GM23338 (cell line): ENCODE measurements at regions not wholly inside any gene's neighbourhood (a gene's known extent, or its start where the extent isn't known, plus 50 kb on each side); places are given as distances from the start of the nearest gene placed in this dataset.
A peak's percentile ranks its signal among the peaks of the same experiment; 100 is the strongest.

Experiments
- ATAC-seq: fragments of 200-7000 bp; cut with Tn5 transposase; 3 replicates; pipeline ENCODE4 v1.9.1; 2020
- DNase-seq: peaks from one replicate; pipeline ENCODE4 v3.0.0-alpha.2; 2015; ENCODE audit warnings: low spot score
- H2AFZ ChIP-seq: fragments of 200-600 bp; sonication (generic); 2 replicates; pipeline ENCODE4 v1.8.0; 2016; ENCODE audit warnings: antibody characterized with exemption, mild to moderate bottlenecking, moderate library complexity
- H3F3A ChIP-seq: fragments of 200-600 bp; sonication (generic); replicated peaks from 2 replicates; pipeline ENCODE4 v1.8.0; 2017; ENCODE audit warnings: antibody characterized with exemption, mixed run types, low read depth
- H3K27ac ChIP-seq: fragments of 200-600 bp; sonication (generic); 2 replicates; pipeline ENCODE4 v1.6.1; 2016; ENCODE audit warnings: low read depth
- H3K27me3 ChIP-seq: fragments of 200-600 bp; sonication (generic); 2 replicates; pipeline ENCODE4 v1.8.0; 2016; ENCODE audit warnings: mild to moderate bottlenecking, mixed run types, moderate library complexity; ENCODE audit not compliant: insufficient read depth
- H3K36me3 ChIP-seq: fragments of 200-600 bp; sonication (generic); 2 replicates; pipeline ENCODE4 v1.8.0; 2016; ENCODE audit warnings: mild to moderate bottlenecking; ENCODE audit not compliant: insufficient read depth
- H3K4me1 ChIP-seq: fragments of 200-600 bp; sonication (generic); 2 replicates; pipeline ENCODE4 v1.8.0; 2016; ENCODE audit warnings: mild to moderate bottlenecking, moderate library complexity; ENCODE audit not compliant: insufficient read depth
- H3K4me2 ChIP-seq: fragments of 200-600 bp; sonication (generic); 2 replicates; pipeline ENCODE4 v1.7.1; 2017; ENCODE audit warnings: mixed run types
- H3K4me3 ChIP-seq: fragments of 200-600 bp; sonication (generic); 2 replicates; pipeline ENCODE4 v1.6.1; 2016; ENCODE audit warnings: mixed run types
- H3K79me2 ChIP-seq: fragments of 200-600 bp; sonication (generic); replicated peaks from 2 replicates; pipeline ENCODE4 v1.8.0; 2017; ENCODE audit warnings: mild to moderate bottlenecking; ENCODE audit not compliant: insufficient read depth
- H3K9me2 ChIP-seq: fragments of 200-600 bp; sonication (generic); 2 replicates; pipeline ENCODE4 v1.8.0; 2017; ENCODE audit not compliant: insufficient read depth
- H4K20me1 ChIP-seq: fragments of 200-600 bp; sonication (generic); replicated peaks from 2 replicates; pipeline ENCODE4 v1.8.0; 2017; ENCODE audit warnings: mild to moderate bottlenecking; ENCODE audit not compliant: insufficient read depth
- H3K27ac Mint-ChIP-seq: 2 replicates; pipeline ENCODE4 v1.8.0; 2020; ENCODE audit warnings: inconsistent platforms, mild to moderate bottlenecking, moderate library complexity, mixed read lengths
- H3K27me3 Mint-ChIP-seq: 3 replicates; pipeline ENCODE4 v1.8.0; 2022; ENCODE audit warnings: low read depth, mild to moderate bottlenecking, moderate library complexity, mixed read lengths, inconsistent platforms; ENCODE audit not compliant: insufficient read depth, poor library complexity
- H3K36me3 Mint-ChIP-seq: 3 replicates; pipeline ENCODE4 v1.8.0; 2021; ENCODE audit warnings: low read depth, mild to moderate bottlenecking, inconsistent platforms, moderate library complexity, mixed read lengths
- H3K4me1 Mint-ChIP-seq: 3 replicates; pipeline ENCODE4 v1.8.0; 2020; ENCODE audit warnings: mild to moderate bottlenecking, inconsistent platforms, mixed read lengths
- H3K4me3 Mint-ChIP-seq: 3 replicates; pipeline ENCODE4 v1.8.0; 2021; ENCODE audit warnings: moderate library complexity, mild to moderate bottlenecking, inconsistent platforms, mixed read lengths
- H3K9me3 Mint-ChIP-seq: 3 replicates; pipeline ENCODE4 v1.8.0; 2020; ENCODE audit warnings: moderate library complexity, mild to moderate bottlenecking, inconsistent platforms, mixed read lengths
- CREB1 ChIP-seq: fragments of 250-450 bp; sonication (Bioruptor Pico); IDR thresholded peaks from 2 replicates; pipeline ENCODE4 v1.5.0; 2020; ENCODE audit warnings: low read depth, mild to moderate bottlenecking, moderate library complexity
- EZH2 ChIP-seq: fragments of 200-600 bp; sonication (generic); IDR thresholded peaks from one replicate; pipeline ENCODE4 v1.8.0; 2017; ENCODE audit warnings: antibody characterized with exemption, mild to moderate bottlenecking, low read depth; ENCODE audit not compliant: unreplicated experiment
- EZH2phosphoT487 ChIP-seq: fragments of 200-600 bp; sonication (generic); IDR thresholded peaks from one replicate; pipeline ENCODE4 v1.8.1; 2018; ENCODE audit warnings: antibody characterized with exemption; ENCODE audit not compliant: unreplicated experiment
- JUNB ChIP-seq: IDR thresholded peaks from one replicate; pipeline ENCODE4 v1.6.1; 2016; ENCODE audit warnings: antibody characterized with exemption; ENCODE audit not compliant: unreplicated experiment
- NANOG ChIP-seq: IDR thresholded peaks from 2 replicates; pipeline ENCODE4 v1.6.1; 2016; ENCODE audit warnings: antibody characterized with exemption, borderline replicate concordance
- STAT1 ChIP-seq: IDR thresholded peaks from one replicate; pipeline ENCODE4 v1.6.1; 2016; ENCODE audit warnings: antibody characterized with exemption; ENCODE audit not compliant: unreplicated experiment
- ZNF114 ChIP-seq: fragments of 250-450 bp; sonication (Bioruptor Pico); IDR thresholded peaks from 2 replicates; pipeline ENCODE4 v1.5.0; 2020; ENCODE audit warnings: mild to moderate bottlenecking, moderate library complexity
- ZNF331 ChIP-seq: fragments of 250-450 bp; sonication (Bioruptor Pico); IDR thresholded peaks from 2 replicates; pipeline ENCODE4 v1.5.0; 2020; ENCODE audit warnings: low read depth, mild to moderate bottlenecking, moderate library complexity
- TF ChIP-seq, protein P1 (sequence below), 2 experiments: fragments of 200-600 bp in 1 of 2; sonication (generic) in 1 of 2; conservative IDR thresholded peaks; 2 replicates each; pipeline versions ENCODE4 v1.5.1 to v1.6.1; 2016 to 2017; ENCODE audit warnings: antibody characterized with exemption in 2 of 2, low read depth in 2 of 2, mild to moderate bottlenecking in 2 of 2, moderate library complexity in 1 of 2
- TF ChIP-seq, protein P2 (sequence below): IDR thresholded peaks from 2 replicates; pipeline ENCODE4 v1.6.1; 2016; ENCODE audit warnings: antibody characterized with exemption
- TF ChIP-seq, protein P3 (sequence below): fragments of 250-450 bp; sonication (Bioruptor Pico); IDR thresholded peaks from 2 replicates; pipeline ENCODE4 v1.5.0; 2020; ENCODE audit warnings: mild to moderate bottlenecking, moderate library complexity

- TF ChIP-seq EZH2: no peak
These were observed 138.6 kb upstream of the FGGY start (continued) for GRCh38 chr1:59158321-59158720.

- ATAC-seq: no peak
- Histone ChIP-seq H4K20me1 (no peaks in the 10 kb centered on the region), H3K36me3 (no peaks in the 10 kb centered on the region), H3K79me2 (no peaks in the 10 kb centered on the region), H3K27ac (no peak overlapping the region), H3F3A (no peaks in the 10 kb centered on the region), H2AFZ (peak overlapping the region; percentile 66; the same call in 1 of the 2 replicates), H3K4me1 (no peaks in the 10 kb centered on the region; the same call in 1 of the 2 replicates), H3K27me3 (no peaks in the 10 kb centered on the region), H3K4me2 (no peak overlapping the region), H3K9me2 (0 out of 2 replicates have a peak, but pooled peaks cover 10% of the 10 kb centered on the region), H3K4me3 (no peak overlapping the region)
- peaks cover 7% of the 10 kb centered on the region; the same call in 2 of the 3 replicates for H3K36me3 Mint-ChIP-seq
- no peak for DNase-seq
- TF ChIP-seq JUNB: no peak
- no peak for TF ChIP-seq EZH2
- H3K9me3 Mint-ChIP-seq: peaks cover 19% of the 10 kb centered on the region; the same call in 2 of the 3 replicates
- peaks cover 13% of the 10 kb centered on the region for H3K4me1 Mint-ChIP-seq
- H3K27me3 Mint-ChIP-seq: no peaks in the 10 kb centered on the region
- no peak overlapping the region for H3K4me3 Mint-ChIP-seq
- H3K27ac Mint-ChIP-seq: no peak overlapping the region
These were observed 137.2 kb upstream of the FGGY start for GRCh38 chr1:59159557-59160203.

DNA sequence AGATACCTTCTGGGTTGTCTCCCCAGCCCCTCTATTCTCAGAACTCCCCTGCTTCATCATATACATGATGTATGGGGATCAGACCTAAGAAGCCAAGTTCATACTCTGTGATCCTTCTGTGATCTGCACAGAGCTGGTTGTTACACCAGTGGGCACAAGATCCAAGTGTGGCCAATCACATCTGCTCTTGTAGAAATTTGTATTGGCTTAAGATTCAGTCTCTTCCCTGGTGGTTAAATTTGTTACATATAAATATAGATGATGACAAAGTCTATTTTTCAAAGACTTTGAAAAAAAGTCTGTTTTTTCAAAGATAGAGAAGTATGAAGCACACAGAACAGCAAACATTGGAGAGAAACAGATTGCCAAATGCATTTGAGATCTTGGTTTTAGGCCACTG, 135.8 kb upstream of the FGGY start:
- H3K9me3 Mint-ChIP-seq: peaks cover 19% of the 10 kb centered on the region; the same call in 2 of the 3 replicates
- peaks cover 7% of the 10 kb centered on the region; the same call in 2 of the 3 replicates for H3K36me3 Mint-ChIP-seq
- ATAC-seq (no peak), DNase-seq (no peak)
- Histone ChIP-seq H3K4me1 (no peaks in the 10 kb centered on the region; the same call in 1 of the 2 replicates), H3F3A (no peaks in the 10 kb centered on the region), H4K20me1 (no peaks in the 10 kb centered on the region), H3K9me2 (0 out of 2 replicates have a peak, but pooled peaks cover 10% of the 10 kb centered on the region), H3K27me3 (no peaks in the 10 kb centered on the region), H3K27ac (no peak overlapping the region), H2AFZ (no peak overlapping the region), H3K4me2 (no peak overlapping the region), H3K4me3 (no peak overlapping the region), H3K79me2 (no peaks in the 10 kb centered on the region), H3K36me3 (no peaks in the 10 kb centered on the region)
- H3K4me3 Mint-ChIP-seq: no peak overlapping the region
- no peaks in the 10 kb centered on the region for H3K27me3 Mint-ChIP-seq
- peaks cover 10% of the 10 kb centered on the region for H3K4me1 Mint-ChIP-seq
- H3K27ac Mint-ChIP-seq: no peak overlapping the region
- TF ChIP-seq CREB1 (no peak), NANOG (no peak), ZNF331 (CRISPR knock-in tag) (no peak), EZH2 (no peak), ZNF114 (CRISPR knock-in tag) (no peak), EZH2phosphoT487 (no peak), JUNB (no peak), STAT1 (no peak)
- TF ChIP-seq, protein P1, sequence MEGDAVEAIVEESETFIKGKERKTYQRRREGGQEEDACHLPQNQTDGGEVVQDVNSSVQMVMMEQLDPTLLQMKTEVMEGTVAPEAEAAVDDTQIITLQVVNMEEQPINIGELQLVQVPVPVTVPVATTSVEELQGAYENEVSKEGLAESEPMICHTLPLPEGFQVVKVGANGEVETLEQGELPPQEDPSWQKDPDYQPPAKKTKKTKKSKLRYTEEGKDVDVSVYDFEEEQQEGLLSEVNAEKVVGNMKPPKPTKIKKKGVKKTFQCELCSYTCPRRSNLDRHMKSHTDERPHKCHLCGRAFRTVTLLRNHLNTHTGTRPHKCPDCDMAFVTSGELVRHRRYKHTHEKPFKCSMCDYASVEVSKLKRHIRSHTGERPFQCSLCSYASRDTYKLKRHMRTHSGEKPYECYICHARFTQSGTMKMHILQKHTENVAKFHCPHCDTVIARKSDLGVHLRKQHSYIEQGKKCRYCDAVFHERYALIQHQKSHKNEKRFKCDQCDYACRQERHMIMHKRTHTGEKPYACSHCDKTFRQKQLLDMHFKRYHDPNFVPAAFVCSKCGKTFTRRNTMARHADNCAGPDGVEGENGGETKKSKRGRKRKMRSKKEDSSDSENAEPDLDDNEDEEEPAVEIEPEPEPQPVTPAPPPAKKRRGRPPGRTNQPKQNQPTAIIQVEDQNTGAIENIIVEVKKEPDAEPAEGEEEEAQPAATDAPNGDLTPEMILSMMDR (conservative IDR thresholded peaks at IDR 0.05; ENCODE audit: low read depth in 2 of 2): no peak
- TF ChIP-seq, protein P2, sequence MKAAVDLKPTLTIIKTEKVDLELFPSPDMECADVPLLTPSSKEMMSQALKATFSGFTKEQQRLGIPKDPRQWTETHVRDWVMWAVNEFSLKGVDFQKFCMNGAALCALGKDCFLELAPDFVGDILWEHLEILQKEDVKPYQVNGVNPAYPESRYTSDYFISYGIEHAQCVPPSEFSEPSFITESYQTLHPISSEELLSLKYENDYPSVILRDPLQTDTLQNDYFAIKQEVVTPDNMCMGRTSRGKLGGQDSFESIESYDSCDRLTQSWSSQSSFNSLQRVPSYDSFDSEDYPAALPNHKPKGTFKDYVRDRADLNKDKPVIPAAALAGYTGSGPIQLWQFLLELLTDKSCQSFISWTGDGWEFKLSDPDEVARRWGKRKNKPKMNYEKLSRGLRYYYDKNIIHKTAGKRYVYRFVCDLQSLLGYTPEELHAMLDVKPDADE: no peak
- TF ChIP-seq, protein P3, sequence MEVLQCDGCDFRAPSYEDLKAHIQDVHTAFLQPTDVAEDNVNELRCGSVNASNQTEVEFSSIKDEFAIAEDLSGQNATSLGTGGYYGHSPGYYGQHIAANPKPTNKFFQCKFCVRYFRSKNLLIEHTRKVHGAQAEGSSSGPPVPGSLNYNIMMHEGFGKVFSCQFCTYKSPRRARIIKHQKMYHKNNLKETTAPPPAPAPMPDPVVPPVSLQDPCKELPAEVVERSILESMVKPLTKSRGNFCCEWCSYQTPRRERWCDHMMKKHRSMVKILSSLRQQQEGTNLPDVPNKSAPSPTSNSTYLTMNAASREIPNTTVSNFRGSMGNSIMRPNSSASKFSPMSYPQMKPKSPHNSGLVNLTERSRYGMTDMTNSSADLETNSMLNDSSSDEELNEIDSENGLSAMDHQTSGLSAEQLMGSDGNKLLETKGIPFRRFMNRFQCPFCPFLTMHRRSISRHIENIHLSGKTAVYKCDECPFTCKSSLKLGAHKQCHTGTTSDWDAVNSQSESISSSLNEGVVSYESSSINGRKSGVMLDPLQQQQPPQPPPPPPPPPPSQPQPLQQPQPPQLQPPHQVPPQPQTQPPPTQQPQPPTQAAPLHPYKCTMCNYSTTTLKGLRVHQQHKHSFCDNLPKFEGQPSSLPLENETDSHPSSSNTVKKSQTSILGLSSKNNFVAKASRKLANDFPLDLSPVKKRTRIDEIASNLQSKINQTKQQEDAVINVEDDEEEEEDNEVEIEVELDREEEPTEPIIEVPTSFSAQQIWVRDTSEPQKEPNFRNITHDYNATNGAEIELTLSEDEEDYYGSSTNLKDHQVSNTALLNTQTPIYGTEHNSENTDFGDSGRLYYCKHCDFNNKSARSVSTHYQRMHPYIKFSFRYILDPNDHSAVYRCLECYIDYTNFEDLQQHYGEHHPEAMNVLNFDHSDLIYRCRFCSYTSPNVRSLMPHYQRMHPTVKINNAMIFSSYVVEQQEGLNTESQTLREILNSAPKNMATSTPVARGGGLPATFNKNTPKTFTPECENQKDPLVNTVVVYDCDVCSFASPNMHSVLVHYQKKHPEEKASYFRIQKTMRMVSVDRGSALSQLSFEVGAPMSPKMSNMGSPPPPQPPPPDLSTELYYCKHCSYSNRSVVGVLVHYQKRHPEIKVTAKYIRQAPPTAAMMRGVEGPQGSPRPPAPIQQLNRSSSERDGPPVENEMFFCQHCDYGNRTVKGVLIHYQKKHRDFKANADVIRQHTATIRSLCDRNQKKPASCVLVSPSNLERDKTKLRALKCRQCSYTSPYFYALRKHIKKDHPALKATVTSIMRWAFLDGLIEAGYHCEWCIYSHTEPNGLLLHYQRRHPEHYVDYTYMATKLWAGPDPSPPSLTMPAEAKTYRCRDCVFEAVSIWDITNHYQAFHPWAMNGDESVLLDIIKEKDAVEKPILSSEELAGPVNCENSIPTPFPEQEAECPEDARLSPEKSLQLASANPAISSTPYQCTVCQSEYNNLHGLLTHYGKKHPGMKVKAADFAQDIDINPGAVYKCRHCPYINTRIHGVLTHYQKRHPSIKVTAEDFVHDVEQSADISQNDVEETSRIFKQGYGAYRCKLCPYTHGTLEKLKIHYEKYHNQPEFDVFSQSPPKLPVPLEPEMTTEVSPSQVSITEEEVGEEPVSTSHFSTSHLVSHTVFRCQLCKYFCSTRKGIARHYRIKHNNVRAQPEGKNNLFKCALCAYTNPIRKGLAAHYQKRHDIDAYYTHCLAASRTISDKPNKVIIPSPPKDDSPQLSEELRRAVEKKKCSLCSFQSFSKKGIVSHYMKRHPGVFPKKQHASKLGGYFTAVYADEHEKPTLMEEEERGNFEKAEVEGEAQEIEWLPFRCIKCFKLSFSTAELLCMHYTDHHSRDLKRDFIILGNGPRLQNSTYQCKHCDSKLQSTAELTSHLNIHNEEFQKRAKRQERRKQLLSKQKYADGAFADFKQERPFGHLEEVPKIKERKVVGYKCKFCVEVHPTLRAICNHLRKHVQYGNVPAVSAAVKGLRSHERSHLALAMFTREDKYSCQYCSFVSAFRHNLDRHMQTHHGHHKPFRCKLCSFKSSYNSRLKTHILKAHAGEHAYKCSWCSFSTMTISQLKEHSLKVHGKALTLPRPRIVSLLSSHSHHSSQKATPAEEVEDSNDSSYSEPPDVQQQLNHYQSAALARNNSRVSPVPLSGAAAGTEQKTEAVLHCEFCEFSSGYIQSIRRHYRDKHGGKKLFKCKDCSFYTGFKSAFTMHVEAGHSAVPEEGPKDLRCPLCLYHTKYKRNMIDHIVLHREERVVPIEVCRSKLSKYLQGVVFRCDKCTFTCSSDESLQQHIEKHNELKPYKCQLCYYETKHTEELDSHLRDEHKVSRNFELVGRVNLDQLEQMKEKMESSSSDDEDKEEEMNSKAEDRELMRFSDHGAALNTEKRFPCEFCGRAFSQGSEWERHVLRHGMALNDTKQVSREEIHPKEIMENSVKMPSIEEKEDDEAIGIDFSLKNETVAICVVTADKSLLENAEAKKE (CRISPR knock-in tag): no peak
